ENCODE measurements at regions not wholly inside any gene's neighbourhood (a gene's known extent, or its start where the extent isn't known, plus 50 kb on each side); places are given as distances from the start of the nearest gene placed in this dataset.
A peak's percentile ranks its signal among the peaks of the same experiment; 100 is the strongest.

- DNase-seq (ENCODE audit: low read depth), result no peak
- TF ChIP-seq, protein P1, sequence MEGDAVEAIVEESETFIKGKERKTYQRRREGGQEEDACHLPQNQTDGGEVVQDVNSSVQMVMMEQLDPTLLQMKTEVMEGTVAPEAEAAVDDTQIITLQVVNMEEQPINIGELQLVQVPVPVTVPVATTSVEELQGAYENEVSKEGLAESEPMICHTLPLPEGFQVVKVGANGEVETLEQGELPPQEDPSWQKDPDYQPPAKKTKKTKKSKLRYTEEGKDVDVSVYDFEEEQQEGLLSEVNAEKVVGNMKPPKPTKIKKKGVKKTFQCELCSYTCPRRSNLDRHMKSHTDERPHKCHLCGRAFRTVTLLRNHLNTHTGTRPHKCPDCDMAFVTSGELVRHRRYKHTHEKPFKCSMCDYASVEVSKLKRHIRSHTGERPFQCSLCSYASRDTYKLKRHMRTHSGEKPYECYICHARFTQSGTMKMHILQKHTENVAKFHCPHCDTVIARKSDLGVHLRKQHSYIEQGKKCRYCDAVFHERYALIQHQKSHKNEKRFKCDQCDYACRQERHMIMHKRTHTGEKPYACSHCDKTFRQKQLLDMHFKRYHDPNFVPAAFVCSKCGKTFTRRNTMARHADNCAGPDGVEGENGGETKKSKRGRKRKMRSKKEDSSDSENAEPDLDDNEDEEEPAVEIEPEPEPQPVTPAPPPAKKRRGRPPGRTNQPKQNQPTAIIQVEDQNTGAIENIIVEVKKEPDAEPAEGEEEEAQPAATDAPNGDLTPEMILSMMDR (IDR thresholded peaks at IDR 0.05; ENCODE audit: insufficient read depth, low read depth, low read length, missing control alignments), result no peak
- no peak overlapping the region for H3K4me3 ChIP-seq (ENCODE audit: low read depth, low read length)
These were observed 89.2 kb upstream of the JAZF1 start for GRCh38 chr7:28269700-28270361.

DNA sequence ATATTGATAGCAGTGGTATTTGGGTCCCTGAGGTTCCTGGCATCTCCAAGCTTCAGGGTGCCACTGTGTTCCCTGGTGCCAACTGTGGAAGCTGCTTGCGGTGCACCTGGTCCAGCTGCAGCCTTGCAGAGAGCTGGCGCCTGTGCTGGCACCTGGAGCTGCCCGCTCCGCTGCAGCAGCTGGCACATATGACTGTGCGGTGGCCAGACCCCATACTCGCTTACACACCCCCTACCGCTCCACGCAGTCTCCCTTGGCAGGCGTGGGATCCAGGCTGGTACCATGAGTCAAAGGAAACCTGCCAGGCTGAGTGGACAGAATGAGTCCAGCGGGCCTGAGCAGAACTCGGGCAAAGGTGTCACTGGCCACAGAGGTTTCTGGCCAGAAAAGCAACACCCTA lies 89.9 kb upstream of the JAZF1 start:
- no peak for DNase-seq (ENCODE audit: low read depth)
- TF ChIP-seq, protein P1 (IDR thresholded peaks at IDR 0.05; ENCODE audit: insufficient read depth, low read depth, low read length, missing control alignments), result no peak

DNA sequence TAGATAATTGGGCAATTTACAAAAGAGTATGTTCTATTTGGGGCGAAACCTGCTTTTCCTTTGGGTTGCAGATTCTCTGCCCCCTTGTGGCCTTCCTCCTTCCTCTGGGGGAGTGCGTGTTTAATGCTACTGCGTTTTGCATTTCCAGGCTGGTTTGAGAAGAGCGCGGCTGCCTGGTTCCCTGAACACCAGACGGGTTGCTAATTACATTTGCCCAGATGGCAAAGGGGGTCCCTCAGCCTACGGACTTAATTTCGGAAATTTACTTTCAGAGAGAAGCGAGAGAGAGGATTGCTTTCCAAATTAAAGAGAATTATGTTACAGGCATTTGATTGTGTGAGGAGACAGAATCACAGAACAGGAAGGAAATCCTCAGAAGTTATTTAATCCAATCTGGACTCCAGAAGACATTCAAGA lies 91.9 kb upstream of the JAZF1 start:
- H3K4me3 ChIP-seq (ENCODE audit: low read depth, low read length), result no peak overlapping the region
- TF ChIP-seq, protein P1 (IDR thresholded peaks at IDR 0.05; ENCODE audit: insufficient read depth, low read depth, low read length, missing control alignments), result no peak
- peak; percentile 9 for DNase-seq (ENCODE audit: low read depth)

More for the DNA sequence above, 89.9 kb upstream of the JAZF1 start:
- H3K4me3 ChIP-seq (ENCODE audit: low read depth, low read length), result no peak overlapping the region

DNA sequence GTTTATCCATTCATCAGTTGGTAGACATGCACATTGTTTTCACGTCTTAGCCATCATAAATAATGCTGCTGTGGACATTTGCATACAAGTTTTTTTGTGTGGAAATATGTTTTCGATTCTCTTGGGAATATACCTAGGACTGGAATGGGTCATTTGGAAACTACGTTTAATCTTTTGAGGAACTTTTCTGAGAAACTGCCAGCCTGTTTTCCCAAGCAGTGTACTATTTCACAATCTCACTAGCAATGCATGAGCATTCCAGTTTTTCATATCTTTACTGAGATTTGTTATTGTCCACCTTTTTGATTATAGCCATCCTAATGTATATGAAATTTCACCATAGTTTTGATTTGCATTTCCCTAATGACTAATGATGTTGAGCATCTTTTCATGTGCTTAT lies 95.7 kb upstream of the JAZF1 start:
- no peak for DNase-seq (ENCODE audit: low read depth)
- TF ChIP-seq, protein P1 (IDR thresholded peaks at IDR 0.05; ENCODE audit: insufficient read depth, low read depth, low read length, missing control alignments), result no peak
- no peak overlapping the region for H3K4me3 ChIP-seq (ENCODE audit: low read depth, low read length)

- DNase-seq (ENCODE audit: low read depth), result no peak
- TF ChIP-seq, protein P1 (IDR thresholded peaks at IDR 0.05; ENCODE audit: insufficient read depth, low read depth, low read length, missing control alignments), result no peak
- H3K4me3 ChIP-seq (ENCODE audit: low read depth, low read length), result no peak overlapping the region
These were observed 96.8 kb upstream of the JAZF1 start for GRCh38 chr7:28277364-28277763.

GRCh38 chr7:28277958-28278357 lies 97.4 kb upstream of the JAZF1 start:
- TF ChIP-seq, protein P1 (IDR thresholded peaks at IDR 0.05; ENCODE audit: insufficient read depth, low read depth, low read length, missing control alignments), result no peak

GRCh38 chr7:28280516-28280915 lies 99.9 kb upstream of the JAZF1 start:
- no peak for DNase-seq (ENCODE audit: low read depth)
- TF ChIP-seq, protein P1 (IDR thresholded peaks at IDR 0.05; ENCODE audit: insufficient read depth, low read depth, low read length, missing control alignments), result no peak
- H3K4me3 ChIP-seq (ENCODE audit: low read depth, low read length), result no peak overlapping the region

More at GRCh38 chr7:28277958-28278357, 97.4 kb upstream of the JAZF1 start:
- no peak overlapping the region for H3K4me3 ChIP-seq (ENCODE audit: low read depth, low read length)
- DNase-seq (ENCODE audit: low read depth), result no peak
